DOHH2 (cell line): ENCODE measurements at regions not wholly inside any gene's neighbourhood (a gene's known extent, or its start where the extent isn't known, plus 50 kb on each side); places are given as distances from the start of the nearest gene placed in this dataset.

Experiments used
- H3F3A ChIP-seq: fragments of 200-600 bp; sonication (generic), shearing (Covaris generic); 2 replicates; pipeline ENCODE4 v1.6.0; 2016; ENCODE audit warnings: antibody characterized with exemption, mild to moderate bottlenecking; ENCODE audit not compliant: control insufficient read depth, insufficient read depth
- H3K27ac ChIP-seq: fragments of 200-600 bp; sonication (generic); 2 replicates; pipeline ENCODE4 v1.5.1; 2014; ENCODE audit warnings: low read depth, mild to moderate bottlenecking, low read length, moderate library complexity
- H3K27me3 ChIP-seq: fragments of 200-600 bp; sonication (generic); 2 replicates; pipeline ENCODE4 v1.6.1; 2014; ENCODE audit warnings: mild to moderate bottlenecking, low read length, mixed read lengths; ENCODE audit not compliant: control insufficient read depth
- H3K36me3 ChIP-seq: fragments of 200-600 bp; sonication (generic); 2 replicates; pipeline ENCODE4 v1.6.1; 2014; ENCODE audit warnings: mild to moderate bottlenecking, low read length, moderate library complexity, mixed read lengths; ENCODE audit not compliant: control insufficient read depth
- H3K4me1 ChIP-seq: fragments of 200-600 bp; sonication (generic); 2 replicates; pipeline ENCODE4 v1.6.1; 2014; ENCODE audit warnings: mild to moderate bottlenecking, low read length, mixed read lengths; ENCODE audit not compliant: control insufficient read depth
- H3K4me2 ChIP-seq: fragments of 200-600 bp; sonication (generic); 2 replicates; pipeline ENCODE4 v1.6.0; 2014; ENCODE audit warnings: mild to moderate bottlenecking, low read length, moderate library complexity
- H3K4me3 ChIP-seq: fragments of 200-600 bp; sonication (generic); 2 replicates; pipeline ENCODE4 v1.5.1; 2014; ENCODE audit warnings: mild to moderate bottlenecking, low read length, mixed read lengths
- H3K79me2 ChIP-seq: fragments of 200-600 bp; sonication (generic); 2 replicates; pipeline ENCODE4 v1.6.1; 2014; ENCODE audit warnings: mild to moderate bottlenecking, low read length, mixed read lengths; ENCODE audit not compliant: control insufficient read depth
- H3K9me2 ChIP-seq: fragments of 200-600 bp; sonication (generic); replicated peaks from 2 replicates; pipeline ENCODE4 v1.6.1; 2014; ENCODE audit warnings: mild to moderate bottlenecking, low read length, mixed read lengths; ENCODE audit not compliant: control insufficient read depth
- H3K9me3 ChIP-seq: fragments of 200-600 bp; sonication (generic); 2 replicates; pipeline ENCODE4 v1.6.1; 2014; ENCODE audit warnings: antibody characterized with exemption, low read length, mixed read lengths; ENCODE audit not compliant: control insufficient read depth, insufficient read depth
- H4K20me1 ChIP-seq: fragments of 200-600 bp; sonication (generic); 2 replicates; pipeline ENCODE4 v1.6.0; 2014; ENCODE audit warnings: low read depth, mild to moderate bottlenecking, antibody characterized with exemption, low read length, moderate library complexity; ENCODE audit not compliant: control insufficient read depth, insufficient read depth
- EZH2phosphoT487 ChIP-seq: fragments of 200-600 bp; sonication (generic); IDR thresholded peaks from 2 replicates; pipeline ENCODE4 v1.6.1; 2017; ENCODE audit warnings: borderline replicate concordance, mild to moderate bottlenecking, antibody characterized with exemption, low read length, moderate library complexity, mixed read lengths
- TF ChIP-seq, protein P1 (sequence below): fragments of 200-600 bp; sonication (generic); IDR thresholded peaks from one replicate; pipeline ENCODE4 v1.5.1; 2014; ENCODE audit warnings: antibody characterized with exemption, mild to moderate bottlenecking, low read depth, low read length; ENCODE audit not compliant: poor library complexity, severe bottlenecking

DNA sequence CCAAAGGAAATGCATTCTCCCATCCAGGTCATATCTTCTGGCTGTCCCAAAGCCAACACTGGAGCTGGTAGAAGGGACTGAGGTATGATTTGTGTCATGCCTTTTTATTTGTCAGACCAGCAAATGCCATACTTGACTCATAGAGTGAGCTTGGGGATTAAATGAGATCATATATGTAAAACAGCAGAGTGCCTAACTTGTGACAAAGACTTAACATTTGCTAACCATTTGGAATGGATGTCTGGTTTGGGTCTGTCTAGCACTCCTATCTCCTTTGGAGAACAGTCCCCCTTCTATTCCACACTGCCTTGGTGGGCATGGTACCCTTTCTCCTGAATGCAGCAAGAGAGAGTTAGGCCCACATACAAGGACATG, 128.5 kb upstream of the LGALSL start:
- H3K27me3 ChIP-seq, result no peaks in the 10 kb centered on the region
- H4K20me1 ChIP-seq, result no peaks in the 10 kb centered on the region
- H3K27ac ChIP-seq, result no peak overlapping the region
- no peak overlapping the region for H3K4me3 ChIP-seq
- no peaks in the 10 kb centered on the region for H3F3A ChIP-seq
- no peaks in the 10 kb centered on the region for H3K36me3 ChIP-seq
- TF ChIP-seq, protein P1, sequence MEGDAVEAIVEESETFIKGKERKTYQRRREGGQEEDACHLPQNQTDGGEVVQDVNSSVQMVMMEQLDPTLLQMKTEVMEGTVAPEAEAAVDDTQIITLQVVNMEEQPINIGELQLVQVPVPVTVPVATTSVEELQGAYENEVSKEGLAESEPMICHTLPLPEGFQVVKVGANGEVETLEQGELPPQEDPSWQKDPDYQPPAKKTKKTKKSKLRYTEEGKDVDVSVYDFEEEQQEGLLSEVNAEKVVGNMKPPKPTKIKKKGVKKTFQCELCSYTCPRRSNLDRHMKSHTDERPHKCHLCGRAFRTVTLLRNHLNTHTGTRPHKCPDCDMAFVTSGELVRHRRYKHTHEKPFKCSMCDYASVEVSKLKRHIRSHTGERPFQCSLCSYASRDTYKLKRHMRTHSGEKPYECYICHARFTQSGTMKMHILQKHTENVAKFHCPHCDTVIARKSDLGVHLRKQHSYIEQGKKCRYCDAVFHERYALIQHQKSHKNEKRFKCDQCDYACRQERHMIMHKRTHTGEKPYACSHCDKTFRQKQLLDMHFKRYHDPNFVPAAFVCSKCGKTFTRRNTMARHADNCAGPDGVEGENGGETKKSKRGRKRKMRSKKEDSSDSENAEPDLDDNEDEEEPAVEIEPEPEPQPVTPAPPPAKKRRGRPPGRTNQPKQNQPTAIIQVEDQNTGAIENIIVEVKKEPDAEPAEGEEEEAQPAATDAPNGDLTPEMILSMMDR, result no peak
- TF ChIP-seq EZH2phosphoT487, result no peak
- H3K9me2 ChIP-seq, result no peaks in the 10 kb centered on the region
- H3K4me2 ChIP-seq, result no peak overlapping the region
- H3K4me1 ChIP-seq, result peaks cover 26% of the 10 kb centered on the region
- H3K9me3 ChIP-seq, result no peaks in the 10 kb centered on the region
- H3K79me2 ChIP-seq, result no peaks in the 10 kb centered on the region

DNA sequence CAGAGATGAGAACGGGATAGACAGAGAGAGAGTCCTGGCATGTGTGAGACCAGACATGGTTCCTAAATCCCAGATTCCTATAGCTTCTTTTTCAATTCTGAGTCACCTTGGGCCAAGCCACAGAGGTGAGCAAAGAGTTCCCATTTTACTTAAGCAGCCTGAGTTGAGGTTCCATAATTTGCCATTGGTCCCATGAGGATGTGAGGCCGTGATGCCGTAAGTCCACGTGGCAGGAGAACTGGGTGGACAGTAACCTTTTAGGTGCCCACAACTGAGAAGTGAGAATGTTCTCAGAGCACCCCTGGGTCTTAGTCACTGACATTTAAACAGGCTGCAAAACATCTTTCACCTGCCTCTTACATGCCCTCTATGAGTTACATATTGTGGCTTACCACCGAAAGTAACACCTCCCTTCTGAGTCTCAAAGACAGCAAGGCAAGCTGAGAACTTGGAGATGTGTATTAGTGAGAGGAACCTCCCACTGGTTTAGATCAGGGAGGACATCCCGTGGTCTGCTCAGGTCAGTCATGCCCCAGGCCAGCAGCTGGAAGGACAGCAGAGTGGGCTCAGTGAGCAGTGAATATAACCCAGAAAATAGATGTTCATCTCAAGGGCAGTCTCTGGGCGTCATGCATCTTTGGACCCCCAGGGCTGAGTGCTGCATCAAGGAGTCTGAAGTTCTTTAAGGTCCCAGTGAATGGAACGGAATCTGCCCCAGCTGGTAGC, 127.9 kb upstream of the LGALSL start:
- Histone ChIP-seq H3K9me2 (no peaks in the 10 kb centered on the region), H4K20me1 (no peaks in the 10 kb centered on the region), H3K36me3 (no peaks in the 10 kb centered on the region), H3K9me3 (no peaks in the 10 kb centered on the region), H3K4me1 (peaks cover 30% of the 10 kb centered on the region), H3K4me3 (no peak overlapping the region), H3K79me2 (no peaks in the 10 kb centered on the region), H3F3A (no peaks in the 10 kb centered on the region), H3K27me3 (no peaks in the 10 kb centered on the region), H3K4me2 (no peak overlapping the region), H3K27ac (no peak overlapping the region)
- no peak for TF ChIP-seq EZH2phosphoT487
- TF ChIP-seq, protein P1, result no peak

DNA sequence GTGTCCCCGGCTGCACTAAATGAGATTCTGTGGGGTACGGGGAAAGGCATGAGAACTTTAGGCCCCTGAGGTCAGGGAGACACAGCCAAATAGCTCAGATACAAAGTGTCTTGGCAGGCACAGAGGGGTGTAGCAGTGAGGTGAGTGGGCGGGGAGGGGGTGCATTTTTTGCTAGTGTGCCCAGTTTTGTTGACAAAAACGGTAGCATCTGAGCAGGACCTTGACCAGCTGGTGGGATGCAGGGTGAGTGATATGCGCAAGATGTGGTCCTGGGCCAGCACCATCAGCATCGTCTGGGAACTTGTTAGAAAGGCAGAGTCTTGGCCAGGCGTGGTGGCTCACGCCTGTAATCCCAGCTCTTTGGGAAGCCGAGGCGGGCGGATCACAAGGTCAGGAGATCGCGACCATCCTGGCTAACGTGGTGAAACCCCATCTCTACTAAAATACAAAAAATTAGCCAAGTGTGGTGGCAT, 127.3 kb upstream of the LGALSL start:
- no peaks in the 10 kb centered on the region for H3K9me2 ChIP-seq
- H3K4me1 ChIP-seq, result peaks cover 30% of the 10 kb centered on the region
- H3K4me3 ChIP-seq, result no peak overlapping the region
- TF ChIP-seq, protein P1, result no peak
- TF ChIP-seq EZH2phosphoT487, result no peak
- no peaks in the 10 kb centered on the region for H3K79me2 ChIP-seq
- H3K36me3 ChIP-seq, result no peaks in the 10 kb centered on the region
- no peaks in the 10 kb centered on the region for H4K20me1 ChIP-seq
- H3K9me3 ChIP-seq, result no peaks in the 10 kb centered on the region
- H3K27me3 ChIP-seq, result no peaks in the 10 kb centered on the region
- H3F3A ChIP-seq, result no peaks in the 10 kb centered on the region
- H3K27ac ChIP-seq, result no peak overlapping the region
- no peak overlapping the region for H3K4me2 ChIP-seq
